Right atrium auricular region (tissue), 2 donors: ENCODE measurements at regions not wholly inside any gene's neighbourhood (a gene's known extent, or its start where the extent isn't known, plus 50 kb on each side); places are given as distances from the start of the nearest gene placed in this dataset.

Experiments used
- DNase-seq: peaks from one replicate; pipeline ENCODE4 v3.0.0-alpha.2; 2019; ENCODE audit warnings: low spot score
- H3K27ac ChIP-seq, 2 donors: fragments of 200-600 bp; sonication (generic); 1 replicate in 1 of 2; 2 replicates in 1 of 2; pipeline ENCODE4 v1.5.1; 2016 to 2019
- H3K27me3 ChIP-seq, 2 donors: fragments of 200-600 bp; sonication (generic); one replicate each; pipeline versions ENCODE4 v1.5.1 to v1.6.0; 2017 to 2019
- H3K36me3 ChIP-seq: fragments of 200-600 bp; sonication (generic); one replicate; pipeline ENCODE4 v1.5.1; 2016
- H3K4me1 ChIP-seq, 2 donors: fragments of 200-600 bp; sonication (generic); one replicate each; pipeline versions ENCODE4 v1.5.1 to v1.6.0; 2017 to 2019
- H3K4me3 ChIP-seq, 2 donors: fragments of 200-600 bp; sonication (generic); 1 replicate in 1 of 2; 2 replicates in 1 of 2; pipeline ENCODE4 v1.5.1; 2017 to 2019; ENCODE audit warnings: mild to moderate bottlenecking in 1 of 2, moderate library complexity in 1 of 2
- H3K9me3 ChIP-seq, 2 donors: fragments of 200-600 bp; sonication (generic); one replicate each; pipeline ENCODE4 v1.5.1; 2019
- CTCF ChIP-seq, 2 donors: fragments of 200-600 bp; sonication (generic); IDR thresholded peaks; one replicate each; pipeline ENCODE4 v1.5.1; 2019; ENCODE audit warnings: antibody characterized with exemption in 2 of 2

DNA sequence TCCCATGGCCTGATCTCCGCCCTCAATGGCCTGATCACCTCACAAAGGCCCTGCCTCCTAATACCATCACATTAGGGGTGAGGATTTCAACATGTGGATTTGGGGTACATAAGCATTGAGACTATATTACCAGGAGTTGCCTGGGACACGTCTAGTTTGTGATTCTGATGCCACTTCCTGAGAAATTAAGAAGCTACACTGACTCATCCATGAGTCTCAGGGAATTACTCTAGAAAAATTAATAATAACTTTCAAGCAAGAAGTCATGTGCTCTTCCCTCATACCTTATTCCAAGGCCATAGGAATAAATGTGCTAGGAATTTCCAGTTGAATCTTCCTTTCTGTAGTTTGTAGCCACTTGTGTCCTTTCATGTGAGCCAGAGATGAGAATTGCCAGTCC is 519.3 kb upstream of the MKI67 start:
- no peaks in the 10 kb centered on the region for H3K36me3 ChIP-seq
- no peak for DNase-seq
- TF ChIP-seq CTCF (IDR thresholded peaks at IDR 0.05): no peak
- no peak overlapping the region for H3K4me3 ChIP-seq
- no peak overlapping the region for H3K27ac ChIP-seq
- no peaks in the 10 kb centered on the region for H3K4me1 ChIP-seq
- H3K27me3 ChIP-seq: no peaks in the 10 kb centered on the region
- no peaks in the 10 kb centered on the region for H3K9me3 ChIP-seq

DNA sequence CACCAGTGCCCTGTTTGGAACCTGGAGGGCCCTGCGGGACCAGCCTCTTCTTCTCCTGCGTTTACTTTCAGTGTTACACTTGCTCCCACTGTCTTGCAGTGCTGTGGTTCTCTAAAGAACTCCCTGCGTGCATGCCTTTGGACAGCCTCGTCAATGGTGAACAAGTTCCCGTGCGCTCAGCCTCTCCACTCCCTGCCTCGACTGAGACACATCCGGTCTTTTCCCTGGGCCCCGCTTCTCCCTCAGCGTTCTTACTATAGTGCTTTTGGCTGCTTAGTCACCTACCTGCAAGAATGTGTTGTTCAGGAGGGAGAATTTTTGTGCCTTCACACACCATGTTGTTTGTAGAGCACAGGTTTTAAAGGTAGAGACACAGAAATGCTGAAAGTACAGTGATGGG is 520.7 kb upstream of the MKI67 start:
- no peak for TF ChIP-seq CTCF (IDR thresholded peaks at IDR 0.05)
- H3K4me1 ChIP-seq: no peaks in the 10 kb centered on the region
- H3K27me3 ChIP-seq: no peaks in the 10 kb centered on the region
- no peak for DNase-seq
- H3K27ac ChIP-seq: no peak overlapping the region
- no peaks in the 10 kb centered on the region for H3K36me3 ChIP-seq
- H3K4me3 ChIP-seq: no peak overlapping the region
- H3K9me3 ChIP-seq: no peaks in the 10 kb centered on the region

DNA sequence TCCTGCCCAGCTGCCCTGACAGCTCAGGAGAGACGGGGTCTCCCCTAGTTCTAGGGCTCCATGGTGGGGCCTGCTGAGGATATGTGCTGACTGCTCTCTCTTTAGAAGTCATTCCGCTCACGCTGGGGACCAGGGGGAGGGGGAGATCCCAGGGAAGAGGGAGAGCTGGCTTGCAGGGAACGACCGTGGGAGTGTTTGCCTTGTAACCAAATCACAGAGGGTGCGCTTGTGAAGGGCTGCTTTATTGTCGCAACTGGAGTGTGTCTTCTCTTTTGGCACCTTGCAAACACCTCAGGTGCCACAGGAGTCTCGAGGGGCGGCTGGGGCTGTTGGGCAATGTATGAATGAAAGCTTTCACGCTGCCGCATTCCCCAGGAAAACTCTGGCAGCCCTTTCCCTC is 531.3 kb upstream of the MKI67 start:
- no peaks in the 10 kb centered on the region for H3K9me3 ChIP-seq
- no peak for TF ChIP-seq CTCF (IDR thresholded peaks at IDR 0.05)
- no peaks in the 10 kb centered on the region for H3K36me3 ChIP-seq
- H3K4me1 ChIP-seq: no peaks in the 10 kb centered on the region
- no peak overlapping the region for H3K27ac ChIP-seq
- no peak for DNase-seq
- H3K27me3 ChIP-seq: no peaks in the 10 kb centered on the region
- H3K4me3 ChIP-seq: no peak overlapping the region

GRCh38 chr10:128660726-128661125 is 534.5 kb upstream of the MKI67 start:
- Histone ChIP-seq H3K27me3 (no peaks in the 10 kb centered on the region), H3K4me1 (no peaks in the 10 kb centered on the region), H3K4me3 (no peak overlapping the region), H3K9me3 (peaks cover 0 to 10% of the 10 kb centered on the region in 2 donors), H3K36me3 (no peaks in the 10 kb centered on the region), H3K27ac (no peak overlapping the region)
- no peak for DNase-seq
- no peak for TF ChIP-seq CTCF (IDR thresholded peaks at IDR 0.05)

- Histone ChIP-seq H3K4me1 (no peaks in the 10 kb centered on the region), H3K27ac (no peak overlapping the region), H3K9me3 (peaks cover 0 to 10% of the 10 kb centered on the region in 2 donors), H3K36me3 (no peaks in the 10 kb centered on the region), H3K27me3 (no peaks in the 10 kb centered on the region), H3K4me3 (no peak overlapping the region)
- DNase-seq: no peak
- no peak for TF ChIP-seq CTCF (IDR thresholded peaks at IDR 0.05)
Measured at GRCh38 chr10:128661404-128662197, 535.4 kb upstream of the MKI67 start.

DNA sequence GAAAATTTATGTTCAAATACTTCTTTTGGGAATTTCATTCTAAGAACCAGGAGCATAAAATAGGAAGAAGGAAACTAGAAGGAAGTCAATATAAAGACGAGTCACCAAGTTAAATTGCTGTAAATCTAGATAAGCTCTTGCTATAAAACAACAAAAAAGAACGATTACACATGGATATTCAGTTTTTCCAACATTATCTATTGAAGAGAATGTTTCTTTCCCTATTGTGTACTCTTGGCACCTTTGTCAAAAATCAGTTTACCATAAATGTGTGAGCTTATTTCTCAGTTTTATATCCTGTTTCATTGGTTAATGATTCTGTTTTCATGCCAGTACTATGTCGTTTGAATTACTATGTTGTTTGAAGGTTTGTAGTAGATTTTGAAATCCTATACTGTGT is 536.3 kb upstream of the MKI67 start:
- DNase-seq: no peak
- Histone ChIP-seq H3K4me3 (no peak overlapping the region), H3K27ac (no peak overlapping the region), H3K4me1 (no peaks in the 10 kb centered on the region), H3K36me3 (no peaks in the 10 kb centered on the region), H3K9me3 (peaks cover 0 to 10% of the 10 kb centered on the region in 2 donors), H3K27me3 (no peaks in the 10 kb centered on the region)
- no peak for TF ChIP-seq CTCF (IDR thresholded peaks at IDR 0.05)
